22Rv1 (cell line): ENCODE measurements at regions not wholly inside any gene's neighbourhood (a gene's known extent, or its start where the extent isn't known, plus 50 kb on each side); places are given as distances from the start of the nearest gene placed in this dataset.

Source experiments
- CTCF ChIP-seq: fragments of 450-650 bp; IDR thresholded peaks from 2 replicates; pipeline ENCODE4 v1.5.1; 2017; ENCODE audit warnings: mild to moderate bottlenecking
- ZFX ChIP-seq: fragments of 450-650 bp; IDR thresholded peaks from 2 replicates; pipeline ENCODE4 v1.6.1; 2017; ENCODE audit warnings: antibody characterized with exemption, borderline replicate concordance

GRCh38 chr4:186871856-186872255 lies 148.2 kb upstream of the FAT1 start:
- TF ChIP-seq CTCF: no peak
- no peak for TF ChIP-seq ZFX
